ENCODE measurements at regions not wholly inside any gene's neighbourhood (a gene's known extent, or its start where the extent isn't known, plus 50 kb on each side); places are given as distances from the start of the nearest gene placed in this dataset.

DNA sequence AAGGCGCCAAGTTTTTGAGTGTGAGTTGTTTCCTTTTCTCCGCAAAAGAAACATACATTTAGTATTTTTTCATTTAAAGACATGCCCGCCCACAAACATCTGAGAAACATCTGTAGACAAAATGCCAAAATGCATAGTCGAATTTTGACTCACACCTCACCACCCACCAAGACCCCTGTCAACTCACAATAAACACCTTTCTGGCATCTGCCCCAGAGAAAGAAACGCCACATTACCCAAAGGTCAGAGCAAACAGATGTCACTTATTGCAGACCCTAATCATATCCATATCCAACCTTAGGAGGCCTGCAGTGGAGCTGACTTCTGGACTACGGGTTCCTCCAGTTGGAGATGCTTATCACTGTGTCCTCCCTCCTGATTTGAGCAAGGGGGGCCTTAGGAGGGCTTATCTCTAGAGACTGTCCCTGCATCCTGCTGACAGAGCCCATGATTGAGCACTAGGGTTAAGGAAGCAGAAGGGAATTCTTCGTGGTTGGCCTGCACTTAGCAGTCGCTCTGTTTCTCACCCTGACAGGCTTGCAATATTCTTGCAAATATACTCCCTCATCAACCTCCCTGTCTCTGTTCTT lies 90.5 kb upstream of the TBX18 start:
- TF ChIP-seq, protein P1, sequence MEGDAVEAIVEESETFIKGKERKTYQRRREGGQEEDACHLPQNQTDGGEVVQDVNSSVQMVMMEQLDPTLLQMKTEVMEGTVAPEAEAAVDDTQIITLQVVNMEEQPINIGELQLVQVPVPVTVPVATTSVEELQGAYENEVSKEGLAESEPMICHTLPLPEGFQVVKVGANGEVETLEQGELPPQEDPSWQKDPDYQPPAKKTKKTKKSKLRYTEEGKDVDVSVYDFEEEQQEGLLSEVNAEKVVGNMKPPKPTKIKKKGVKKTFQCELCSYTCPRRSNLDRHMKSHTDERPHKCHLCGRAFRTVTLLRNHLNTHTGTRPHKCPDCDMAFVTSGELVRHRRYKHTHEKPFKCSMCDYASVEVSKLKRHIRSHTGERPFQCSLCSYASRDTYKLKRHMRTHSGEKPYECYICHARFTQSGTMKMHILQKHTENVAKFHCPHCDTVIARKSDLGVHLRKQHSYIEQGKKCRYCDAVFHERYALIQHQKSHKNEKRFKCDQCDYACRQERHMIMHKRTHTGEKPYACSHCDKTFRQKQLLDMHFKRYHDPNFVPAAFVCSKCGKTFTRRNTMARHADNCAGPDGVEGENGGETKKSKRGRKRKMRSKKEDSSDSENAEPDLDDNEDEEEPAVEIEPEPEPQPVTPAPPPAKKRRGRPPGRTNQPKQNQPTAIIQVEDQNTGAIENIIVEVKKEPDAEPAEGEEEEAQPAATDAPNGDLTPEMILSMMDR (IDR thresholded peaks at IDR 0.05; ENCODE audit: low read depth, low read length, poor library complexity, severe bottlenecking) = no peak
- TF ChIP-seq EZH2phosphoT487 (IDR thresholded peaks at IDR 0.05; ENCODE audit: borderline replicate concordance, low read length) = no peak

All from DOHH2 (cell line).